HT1080 (cell line): ENCODE measurements at regions not wholly inside any gene's neighbourhood (a gene's known extent, or its start where the extent isn't known, plus 50 kb on each side); places are given as distances from the start of the nearest gene placed in this dataset.
"Not testable (repeated sequence)": the region's sequence is repeated elsewhere in the genome, so short reads cannot be mapped to it uniquely, and the experiment has no call there.

Experiments used
- DNase-seq: peaks from one replicate; pipeline ENCODE4 v3.0.0-alpha.2; 2015; ENCODE audit warnings: low read depth

GRCh38 chr7:112592565-112593263 lies 111.9 kb downstream of the LSMEM1 start:
- DNase-seq, result not testable (repeated sequence)

- no peak for DNase-seq
Measured at GRCh38 chr7:112594397-112594796, 113.6 kb downstream of the LSMEM1 start.

- peak; percentile 44 for DNase-seq
Measured at GRCh38 chr7:112596260-112596659, 115.5 kb downstream of the LSMEM1 start.

GRCh38 chr7:112596981-112597380 lies 116.2 kb downstream of the LSMEM1 start:
- DNase-seq, result no peak

GRCh38 chr7:112603673-112604072 lies 122.9 kb downstream of the LSMEM1 start:
- DNase-seq, result no peak

- no peak for DNase-seq
Measured at GRCh38 chr7:112610636-112611035, 129.8 kb downstream of the LSMEM1 start.

- no peak for DNase-seq
Measured at GRCh38 chr7:112615701-112616100, 134.9 kb downstream of the LSMEM1 start.

GRCh38 chr7:112616295-112616694 lies 135.5 kb downstream of the LSMEM1 start:
- no peak for DNase-seq

GRCh38 chr7:112619343-112619742 lies 138.6 kb downstream of the LSMEM1 start:
- no peak for DNase-seq

GRCh38 chr7:112622159-112622715 lies 141.4 kb downstream of the LSMEM1 start:
- no peak for DNase-seq

- DNase-seq, result no peak
Measured at GRCh38 chr7:112624416-112624815, 143.6 kb downstream of the LSMEM1 start.

GRCh38 chr7:112630565-112630964 lies 149.8 kb downstream of the LSMEM1 start:
- DNase-seq, result peak; percentile 58

- DNase-seq, result no peak
Measured at GRCh38 chr7:112634107-112634506, 153.3 kb downstream of the LSMEM1 start.

GRCh38 chr7:112635742-112636141 lies 154.5 kb downstream of the TMEM168 start:
- no peak for DNase-seq

GRCh38 chr7:112638675-112639400 lies 151.4 kb downstream of the TMEM168 start:
- no peak for DNase-seq

- DNase-seq, result no peak
Measured at GRCh38 chr7:112640685-112641084, 149.5 kb downstream of the TMEM168 start.

GRCh38 chr7:112646783-112647182 lies 143.4 kb downstream of the TMEM168 start:
- no peak for DNase-seq

GRCh38 chr7:112648781-112649180 lies 141.4 kb downstream of the TMEM168 start:
- no peak for DNase-seq

GRCh38 chr7:112649560-112649959 lies 140.6 kb downstream of the TMEM168 start:
- peak; percentile 49 for DNase-seq

GRCh38 chr7:112654322-112655216 lies 135.6 kb downstream of the TMEM168 start:
- DNase-seq, result peak; percentile 76

GRCh38 chr7:112665709-112666108 lies 124.5 kb downstream of the TMEM168 start:
- no peak for DNase-seq

GRCh38 chr7:112668561-112668960 lies 121.6 kb downstream of the TMEM168 start:
- no peak for DNase-seq
